HepG2 (cell line): ENCODE measurements at regions not wholly inside any gene's neighbourhood (a gene's known extent, or its start where the extent isn't known, plus 50 kb on each side); places are given as distances from the start of the nearest gene placed in this dataset.

Experiments used
- ATAC-seq: fragments of 200-7000 bp; cut with Tn5 transposase; 3 replicates; pipeline ENCODE4 v1.9.1; 2020; ENCODE audit warnings: mild to moderate bottlenecking, moderate library complexity
- BruUV-seq: library from RNA; stranded (reverse); fragments of 400-500 nt; replicated peaks from 2 replicates; lab custom pipeline; 2021; lab: Mats Ljungman, UMichigan
- CTCF ChIA-PET: fragments of 300-600 bp; formaldehyde crosslinking; extraction: SDS; loops from one replicate; lab custom pipeline; 2021; ENCODE audit warnings: low total read pairs, inconsistent platforms, low intra/inter-chr PET ratio; lab: Yijun Ruan, JAX
- POLR2A ChIA-PET: fragments of 350-600 bp; sonication (Branson Sonifier 250); formaldehyde crosslinking; loops from one replicate; lab custom pipeline; 2020; ENCODE audit warnings: antibody characterized with exemption, inconsistent platforms; lab: Yijun Ruan, JAX
- DNase-seq: peaks from one replicate; pipeline ENCODE4 v3.0.0-alpha.2; 2015; ENCODE audit warnings: low spot score
- FAIRE-seq: peaks from 3 replicates; lab custom pipeline; 2011; peaks lifted over from hg19 to GRCh38; lab: Jason Lieb, UNC
- H2AFZ ChIP-seq: one replicate; pipeline ENCODE4 v1.6.1; 2011; ENCODE audit warnings: low read length, inconsistent platforms
- H3K27ac ChIP-seq: fragments of 300-600 bp; 3 replicates; pipeline ENCODE4 v1.8.0; 2011; ENCODE audit warnings: mixed run types, mild to moderate bottlenecking, mixed read lengths, low read length, inconsistent platforms; ENCODE audit not compliant: insufficient read depth; ENCODE audit errors: extremely low read length
- H3K27me3 ChIP-seq, 2 experiments: fragments of 200-600 bp in 1 of 2; 2 replicates in 1 of 2; 3 replicates in 1 of 2; pipeline versions ENCODE4 v1.6.0 to v1.8.0; 2011; ENCODE audit warnings: low read length in 2 of 2, mild to moderate bottlenecking in 2 of 2, moderate library complexity in 2 of 2, inconsistent platforms in 1 of 2; ENCODE audit not compliant: insufficient read depth in 2 of 2, control insufficient read depth in 1 of 2
- H3K36me3 ChIP-seq, 2 experiments: fragments of 200-600 bp in 1 of 2; replicated peaks in 1 of 2; 2 replicates in 1 of 2; 3 replicates in 1 of 2; pipeline versions ENCODE4 v1.5.1 to v1.8.0; 2011; ENCODE audit warnings: low read length in 2 of 2, inconsistent platforms in 1 of 2; ENCODE audit not compliant: insufficient read depth in 2 of 2, control insufficient read depth in 1 of 2
- H3K4me1 ChIP-seq: 2 replicates; pipeline ENCODE4 v1.5.1; 2012; ENCODE audit warnings: low read length, inconsistent platforms; ENCODE audit not compliant: insufficient read depth
- H3K4me2 ChIP-seq: 2 replicates; pipeline ENCODE4 v1.6.0; 2011; ENCODE audit warnings: low read depth, low read length, inconsistent platforms
- H3K4me3 ChIP-seq, 3 experiments: fragments of 200-600 bp in 1 of 3; sonication (generic), shearing (Covaris generic) in 1 of 3; replicated peaks in 1 of 3; 2 replicates each; pipeline ENCODE4 v1.5.1; 2011 to 2016; ENCODE audit warnings: low read length in 3 of 3, inconsistent platforms in 2 of 3, low read depth in 2 of 3, mild to moderate bottlenecking in 2 of 3, control low read depth in 1 of 3, mixed read lengths in 1 of 3; ENCODE audit not compliant: insufficient read depth in 1 of 3
- H3K79me2 ChIP-seq: one replicate; pipeline ENCODE4 v1.6.1; 2011; ENCODE audit warnings: low read length, inconsistent platforms; ENCODE audit not compliant: insufficient read depth
- H3K9ac ChIP-seq: 2 replicates; pipeline ENCODE4 v1.6.0; 2011; ENCODE audit warnings: mild to moderate bottlenecking, low read depth, low read length, inconsistent platforms; ENCODE audit not compliant: insufficient read depth
- H3K9me3 ChIP-seq: 2 replicates; pipeline ENCODE4 v1.5.1; 2012; ENCODE audit warnings: mild to moderate bottlenecking, low read length
- H4K20me1 ChIP-seq: 2 replicates; pipeline ENCODE4 v1.6.0; 2011; ENCODE audit warnings: inconsistent platforms, mild to moderate bottlenecking, low read length, moderate library complexity; ENCODE audit not compliant: insufficient read depth
- HES4 ChIP-seq: sonication (generic); formaldehyde crosslinking; IDR thresholded peaks from 2 replicates; pipeline ENCODE4 v1.9.0; 2021; ENCODE audit warnings: mild to moderate bottlenecking, missing genetic modification reagents, borderline replicate concordance
- KDM4B ChIP-seq: sonication (generic); formaldehyde crosslinking; IDR thresholded peaks from 2 replicates; pipeline ENCODE4 v1.4.0; 2020; ENCODE audit warnings: missing genetic modification reagents
- MIER2 ChIP-seq: IDR thresholded peaks from 2 replicates; pipeline ENCODE4 v1.6.1; 2016; ENCODE audit warnings: missing biosample characterization, missing genetic modification reagents
- MXI1 ChIP-seq: IDR thresholded peaks from 3 replicates; pipeline ENCODE4 v1.6.1; 2012; ENCODE audit warnings: low read depth, low read length, inconsistent platforms, borderline replicate concordance
- RARG ChIP-seq: sonication (generic); formaldehyde crosslinking; IDR thresholded peaks from 2 replicates; pipeline ENCODE4 v1.4.0; 2020; ENCODE audit warnings: low read depth, mild to moderate bottlenecking, missing genetic modification reagents
- ZFP36 ChIP-seq: fragments of 150-350 bp; IDR thresholded peaks from 2 replicates; pipeline ENCODE4 v1.6.1; 2018; ENCODE audit warnings: borderline replicate concordance, low read length, low read depth; ENCODE audit not compliant: partially characterized antibody
- ZNF335 ChIP-seq: sonication (generic); formaldehyde crosslinking; IDR thresholded peaks from 2 replicates; pipeline ENCODE4 v1.4.0; 2020; ENCODE audit warnings: missing genetic modification reagents
- ZNF501 ChIP-seq: sonication (generic); formaldehyde crosslinking; IDR thresholded peaks from 2 replicates; pipeline ENCODE4 v1.5.1; 2020; ENCODE audit warnings: mild to moderate bottlenecking, moderate library complexity, missing genetic modification reagents
- ZNF589 ChIP-seq: sonication (generic); formaldehyde crosslinking; conservative IDR thresholded peaks from 2 replicates; pipeline ENCODE4 v1.8.0; 2022; ENCODE audit warnings: mild to moderate bottlenecking, moderate library complexity, missing genetic modification reagents
- WGBS: methylation state at CpG from one replicate; pipeline ENCODE4 v1.1.6; 2017; ENCODE audit warnings: low lambda C conversion rate; 5-methylcytosine and 5-hydroxymethylcytosine counted together
- in situ Hi-C: cut with HindIII; loops from 2 replicates; pipeline ENCODE4 v1.10.0; 2017; ENCODE audit warnings: low pct_unique_long_range_greater_than_20kb; ENCODE audit not compliant: extremely low pct_ligation_motif_present
- intact Hi-C: fragments of 100-400 bp; cut with micrococcal nuclease; formaldehyde crosslinking; loops from one replicate; pipeline ENCODE4 v1.10.0; 2022; ENCODE audit not compliant: unreplicated experiment
- TF ChIP-seq, protein P1 (sequence below): sonication (generic); formaldehyde crosslinking; IDR thresholded peaks from 2 replicates; pipeline ENCODE4 v1.5.0; 2020; ENCODE audit warnings: missing genetic modification reagents
- TF ChIP-seq, protein P2 (sequence below): sonication (generic); formaldehyde crosslinking; IDR thresholded peaks from 2 replicates; pipeline ENCODE4 v1.4.0; 2020; ENCODE audit warnings: missing genetic modification reagents, borderline replicate concordance
- TF ChIP-seq, protein P3 (sequence below): sonication (generic); formaldehyde crosslinking; IDR thresholded peaks from 2 replicates; pipeline ENCODE4 v1.4.0; 2020; ENCODE audit warnings: missing genetic modification reagents

DNA sequence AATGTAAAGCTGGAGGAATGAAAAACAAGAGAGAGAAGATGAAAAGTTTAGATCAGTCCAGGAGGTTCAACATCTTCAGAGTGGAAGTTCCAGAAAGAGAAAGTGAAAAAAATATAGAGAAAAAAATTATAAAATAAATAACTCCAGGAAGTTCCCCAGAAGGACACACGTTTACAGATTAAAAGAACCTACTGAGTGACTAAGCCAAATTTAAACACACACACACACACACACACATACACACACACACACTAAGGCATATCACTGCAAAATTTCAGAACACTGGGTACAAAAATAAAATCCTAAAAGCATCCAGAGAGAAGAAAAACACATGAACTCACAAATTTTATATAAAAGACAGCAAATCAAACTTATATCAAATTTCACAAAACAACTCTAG, 85.9 kb upstream of the PMAIP1 start:
- in situ Hi-C loops, result no loop called here
- Histone ChIP-seq H3K9me3 (no peaks in the 10 kb centered on the region), H3K27me3 (peaks cover 0 to 3% of the 10 kb centered on the region in 2 experiments; a peak in 1 of 5 replicates), H3K9ac (no peak overlapping the region), H3K27ac (no peak overlapping the region), H2AFZ (no peak overlapping the region), H3K4me3 (no peak overlapping the region), H3K4me1 (no peaks in the 10 kb centered on the region), H3K4me2 (no peak overlapping the region), H3K36me3 (no peaks in the 10 kb centered on the region), H3K79me2 (no peaks in the 10 kb centered on the region), H4K20me1 (no peaks in the 10 kb centered on the region)
- intact Hi-C loops, result no loop called here
- no peak for DNase-seq
- no peak for ATAC-seq
- ChIA-PET CTCF (no interaction called here), POLR2A (no interaction called here)
- WGBS, result 0% methylated on average over 1 of the region's 1 CpG
- BruUV-seq, result no TSS peak
- TF ChIP-seq RARG (CRISPR knock-in tag) (no peak), ZNF589 (CRISPR knock-in tag) (no peak), ZNF335 (CRISPR knock-in tag) (no peak), MIER2 (CRISPR knock-in tag) (no peak), ZFP36 (no peak), HES4 (CRISPR knock-in tag) (no peak), ZNF501 (CRISPR knock-in tag) (no peak), MXI1 (no peak), KDM4B (CRISPR knock-in tag) (no peak)
- TF ChIP-seq, protein P1, sequence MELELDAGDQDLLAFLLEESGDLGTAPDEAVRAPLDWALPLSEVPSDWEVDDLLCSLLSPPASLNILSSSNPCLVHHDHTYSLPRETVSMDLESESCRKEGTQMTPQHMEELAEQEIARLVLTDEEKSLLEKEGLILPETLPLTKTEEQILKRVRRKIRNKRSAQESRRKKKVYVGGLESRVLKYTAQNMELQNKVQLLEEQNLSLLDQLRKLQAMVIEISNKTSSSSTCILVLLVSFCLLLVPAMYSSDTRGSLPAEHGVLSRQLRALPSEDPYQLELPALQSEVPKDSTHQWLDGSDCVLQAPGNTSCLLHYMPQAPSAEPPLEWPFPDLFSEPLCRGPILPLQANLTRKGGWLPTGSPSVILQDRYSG, result no peak
- TF ChIP-seq, protein P2, sequence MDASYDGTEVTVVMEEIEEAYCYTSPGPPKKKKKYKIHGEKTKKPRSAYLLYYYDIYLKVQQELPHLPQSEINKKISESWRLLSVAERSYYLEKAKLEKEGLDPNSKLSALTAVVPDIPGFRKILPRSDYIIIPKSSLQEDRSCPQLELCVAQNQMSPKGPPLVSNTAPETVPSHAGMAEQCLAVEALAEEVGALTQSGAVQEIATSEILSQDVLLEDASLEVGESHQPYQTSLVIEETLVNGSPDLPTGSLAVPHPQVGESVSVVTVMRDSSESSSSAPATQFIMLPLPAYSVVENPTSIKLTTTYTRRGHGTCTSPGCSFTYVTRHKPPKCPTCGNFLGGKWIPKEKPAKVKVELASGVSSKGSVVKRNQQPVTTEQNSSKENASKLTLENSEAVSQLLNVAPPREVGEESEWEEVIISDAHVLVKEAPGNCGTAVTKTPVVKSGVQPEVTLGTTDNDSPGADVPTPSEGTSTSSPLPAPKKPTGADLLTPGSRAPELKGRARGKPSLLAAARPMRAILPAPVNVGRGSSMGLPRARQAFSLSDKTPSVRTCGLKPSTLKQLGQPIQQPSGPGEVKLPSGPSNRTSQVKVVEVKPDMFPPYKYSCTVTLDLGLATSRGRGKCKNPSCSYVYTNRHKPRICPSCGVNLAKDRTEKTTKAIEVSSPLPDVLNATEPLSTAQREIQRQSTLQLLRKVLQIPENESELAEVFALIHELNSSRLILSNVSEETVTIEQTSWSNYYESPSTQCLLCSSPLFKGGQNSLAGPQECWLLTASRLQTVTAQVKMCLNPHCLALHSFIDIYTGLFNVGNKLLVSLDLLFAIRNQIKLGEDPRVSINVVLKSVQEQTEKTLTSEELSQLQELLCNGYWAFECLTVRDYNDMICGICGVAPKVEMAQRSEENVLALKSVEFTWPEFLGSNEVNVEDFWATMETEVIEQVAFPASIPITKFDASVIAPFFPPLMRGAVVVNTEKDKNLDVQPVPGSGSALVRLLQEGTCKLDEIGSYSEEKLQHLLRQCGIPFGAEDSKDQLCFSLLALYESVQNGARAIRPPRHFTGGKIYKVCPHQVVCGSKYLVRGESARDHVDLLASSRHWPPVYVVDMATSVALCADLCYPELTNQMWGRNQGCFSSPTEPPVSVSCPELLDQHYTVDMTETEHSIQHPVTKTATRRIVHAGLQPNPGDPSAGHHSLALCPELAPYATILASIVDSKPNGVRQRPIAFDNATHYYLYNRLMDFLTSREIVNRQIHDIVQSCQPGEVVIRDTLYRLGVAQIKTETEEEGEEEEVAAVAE, result no peak
- TF ChIP-seq, protein P3, sequence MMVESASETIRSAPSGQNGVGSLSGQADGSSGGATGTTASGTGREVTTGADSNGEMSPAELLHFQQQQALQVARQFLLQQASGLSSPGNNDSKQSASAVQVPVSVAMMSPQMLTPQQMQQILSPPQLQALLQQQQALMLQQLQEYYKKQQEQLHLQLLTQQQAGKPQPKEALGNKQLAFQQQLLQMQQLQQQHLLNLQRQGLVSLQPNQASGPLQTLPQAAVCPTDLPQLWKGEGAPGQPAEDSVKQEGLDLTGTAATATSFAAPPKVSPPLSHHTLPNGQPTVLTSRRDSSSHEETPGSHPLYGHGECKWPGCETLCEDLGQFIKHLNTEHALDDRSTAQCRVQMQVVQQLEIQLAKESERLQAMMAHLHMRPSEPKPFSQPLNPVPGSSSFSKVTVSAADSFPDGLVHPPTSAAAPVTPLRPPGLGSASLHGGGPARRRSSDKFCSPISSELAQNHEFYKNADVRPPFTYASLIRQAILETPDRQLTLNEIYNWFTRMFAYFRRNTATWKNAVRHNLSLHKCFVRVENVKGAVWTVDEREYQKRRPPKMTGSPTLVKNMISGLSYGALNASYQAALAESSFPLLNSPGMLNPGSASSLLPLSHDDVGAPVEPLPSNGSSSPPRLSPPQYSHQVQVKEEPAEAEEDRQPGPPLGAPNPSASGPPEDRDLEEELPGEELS (CRISPR knock-in tag), result no peak
- no peak for FAIRE-seq
